WTC11 (cell line): ENCODE measurements at regions not wholly inside any gene's neighbourhood (a gene's known extent, or its start where the extent isn't known, plus 50 kb on each side); places are given as distances from the start of the nearest gene placed in this dataset.
"Not testable (repeated sequence)": the region's sequence is repeated elsewhere in the genome, so short reads cannot be mapped to it uniquely, and the experiment has no call there.

Experiments used
- ATAC-seq: fragments of 200-7000 bp; cut with Tn5 transposase; 2 replicates; pipeline ENCODE4 v1.10.0; 2021; ENCODE audit warnings: mild to moderate bottlenecking, moderate library complexity
- CTCF ChIA-PET: fragments of 300-600 bp; sonication (Branson Sonifier 250); formaldehyde crosslinking; loops from one replicate; lab custom pipeline; 2021; ENCODE audit warnings: antibody characterized with exemption; lab: Charles Lee
- POLR2A ChIA-PET: fragments of 350-600 bp; sonication (Branson Sonifier 250); formaldehyde crosslinking; loops from one replicate; lab custom pipeline; 2021; ENCODE audit warnings: antibody characterized with exemption; lab: Charles Lee
- DNase-seq: peaks from one replicate; pipeline ENCODE4 v3.0.0; 2021; ENCODE audit warnings: low spot score
- H3K27ac Mint-ChIP-seq: 2 replicates; pipeline ENCODE4 v1.8.0; 2021; ENCODE audit warnings: mixed read lengths
- H3K27me3 Mint-ChIP-seq: 2 replicates; pipeline ENCODE4 v1.8.0; 2021; ENCODE audit warnings: low read depth, mild to moderate bottlenecking, moderate library complexity, mixed read lengths
- H3K36me3 Mint-ChIP-seq: 2 replicates; pipeline ENCODE4 v1.8.0; 2021; ENCODE audit warnings: mixed read lengths
- H3K4me1 Mint-ChIP-seq: 2 replicates; pipeline ENCODE4 v1.8.0; 2022; ENCODE audit warnings: mixed read lengths
- H3K4me3 Mint-ChIP-seq: 2 replicates; pipeline ENCODE4 v1.8.0; 2021; ENCODE audit warnings: mild to moderate bottlenecking, moderate library complexity, mixed read lengths
- H3K9me3 Mint-ChIP-seq: 2 replicates; pipeline ENCODE4 v1.8.0; 2021; ENCODE audit warnings: mixed read lengths
- FOXJ3 ChIP-seq: sonication (generic); formaldehyde crosslinking; IDR thresholded peaks from 2 replicates; pipeline ENCODE4 v1.9.0; 2021; ENCODE audit warnings: missing genetic modification reagents, mild to moderate bottlenecking, borderline replicate concordance
- NR1H2 ChIP-seq: sonication (generic); formaldehyde crosslinking; IDR thresholded peaks from 2 replicates; pipeline ENCODE4 v1.9.0; 2021; ENCODE audit warnings: mild to moderate bottlenecking, moderate library complexity, missing genetic modification reagents
- RORB ChIP-seq: fragments of 250-450 bp; sonication (Bioruptor Pico); IDR thresholded peaks from 2 replicates; pipeline ENCODE4 v1.9.0; 2021; ENCODE audit warnings: mild to moderate bottlenecking
- SOX15 ChIP-seq: fragments of 250-450 bp; sonication (Bioruptor Pico); IDR thresholded peaks from 2 replicates; pipeline ENCODE4 v1.9.0; 2021; ENCODE audit warnings: mild to moderate bottlenecking
- TF ChIP-seq, protein P1 (sequence below): sonication (generic); formaldehyde crosslinking; conservative IDR thresholded peaks from 2 replicates; pipeline ENCODE4 v1.8.1; 2023; ENCODE audit warnings: mild to moderate bottlenecking, low read depth, missing genetic modification reagents, moderate library complexity
- TF ChIP-seq, protein P2 (sequence below): fragments of 250-450 bp; sonication (Bioruptor Pico); IDR thresholded peaks from 2 replicates; pipeline ENCODE4 v2.1.2; 2022; ENCODE audit warnings: mild to moderate bottlenecking, moderate library complexity
- TF ChIP-seq, protein P3 (sequence below): sonication (generic); formaldehyde crosslinking; IDR thresholded peaks from 2 replicates; pipeline ENCODE4 v1.8.1; 2022; ENCODE audit warnings: mild to moderate bottlenecking, moderate library complexity, missing genetic modification reagents
- TF ChIP-seq, protein P4 (sequence below): fragments of 200-600 bp; IDR thresholded peaks from 2 replicates; pipeline ENCODE4 v1.8.0; 2022; ENCODE audit warnings: antibody characterized with exemption
- TF ChIP-seq, protein P5 (sequence below): fragments of 250-450 bp; sonication (Bioruptor Pico); conservative IDR thresholded peaks from 2 replicates; pipeline ENCODE4 v1.9.0; 2021; ENCODE audit warnings: mild to moderate bottlenecking
- TF ChIP-seq, protein P6 (sequence below): sonication (generic); formaldehyde crosslinking; IDR thresholded peaks from 2 replicates; pipeline ENCODE4 v1.8.0; 2023; ENCODE audit warnings: missing genetic modification reagents

DNA sequence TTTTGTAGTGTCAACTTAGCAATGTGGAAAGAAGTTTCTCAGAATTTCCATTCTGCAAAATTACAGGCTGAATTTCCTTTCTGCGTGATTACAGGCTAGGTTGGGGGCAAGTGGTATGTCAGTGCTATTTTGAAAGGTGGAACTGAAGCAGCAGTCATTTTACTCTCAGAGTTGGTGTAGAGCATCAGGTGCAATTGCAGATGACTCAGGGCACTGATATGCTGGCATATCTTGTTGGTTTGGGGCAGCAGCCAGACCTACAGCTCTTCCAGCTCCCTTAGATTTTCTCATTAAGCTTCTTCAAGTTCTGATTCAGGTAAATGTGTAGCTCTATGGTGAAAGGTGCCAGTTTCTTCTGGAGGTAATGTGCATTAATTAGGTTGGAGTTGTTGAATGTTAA is 930.7 kb upstream of the PCDH10 start:
- DNase-seq (no peak), ATAC-seq (no peak)
- Mint-ChIP-seq H3K27ac (no peak overlapping the region), H3K4me1 (no peaks in the 10 kb centered on the region), H3K27me3 (no peaks in the 10 kb centered on the region), H3K36me3 (peaks cover 24% of the 10 kb centered on the region), H3K9me3 (peaks cover 26% of the 10 kb centered on the region), H3K4me3 (no peak overlapping the region)
- ChIA-PET POLR2A (no interaction called here), CTCF (no interaction called here)
- TF ChIP-seq, protein P1, sequence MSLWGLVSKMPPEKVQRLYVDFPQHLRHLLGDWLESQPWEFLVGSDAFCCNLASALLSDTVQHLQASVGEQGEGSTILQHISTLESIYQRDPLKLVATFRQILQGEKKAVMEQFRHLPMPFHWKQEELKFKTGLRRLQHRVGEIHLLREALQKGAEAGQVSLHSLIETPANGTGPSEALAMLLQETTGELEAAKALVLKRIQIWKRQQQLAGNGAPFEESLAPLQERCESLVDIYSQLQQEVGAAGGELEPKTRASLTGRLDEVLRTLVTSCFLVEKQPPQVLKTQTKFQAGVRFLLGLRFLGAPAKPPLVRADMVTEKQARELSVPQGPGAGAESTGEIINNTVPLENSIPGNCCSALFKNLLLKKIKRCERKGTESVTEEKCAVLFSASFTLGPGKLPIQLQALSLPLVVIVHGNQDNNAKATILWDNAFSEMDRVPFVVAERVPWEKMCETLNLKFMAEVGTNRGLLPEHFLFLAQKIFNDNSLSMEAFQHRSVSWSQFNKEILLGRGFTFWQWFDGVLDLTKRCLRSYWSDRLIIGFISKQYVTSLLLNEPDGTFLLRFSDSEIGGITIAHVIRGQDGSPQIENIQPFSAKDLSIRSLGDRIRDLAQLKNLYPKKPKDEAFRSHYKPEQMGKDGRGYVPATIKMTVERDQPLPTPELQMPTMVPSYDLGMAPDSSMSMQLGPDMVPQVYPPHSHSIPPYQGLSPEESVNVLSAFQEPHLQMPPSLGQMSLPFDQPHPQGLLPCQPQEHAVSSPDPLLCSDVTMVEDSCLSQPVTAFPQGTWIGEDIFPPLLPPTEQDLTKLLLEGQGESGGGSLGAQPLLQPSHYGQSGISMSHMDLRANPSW (CRISPR knock-in tag), result no peak
- TF ChIP-seq, protein P2, sequence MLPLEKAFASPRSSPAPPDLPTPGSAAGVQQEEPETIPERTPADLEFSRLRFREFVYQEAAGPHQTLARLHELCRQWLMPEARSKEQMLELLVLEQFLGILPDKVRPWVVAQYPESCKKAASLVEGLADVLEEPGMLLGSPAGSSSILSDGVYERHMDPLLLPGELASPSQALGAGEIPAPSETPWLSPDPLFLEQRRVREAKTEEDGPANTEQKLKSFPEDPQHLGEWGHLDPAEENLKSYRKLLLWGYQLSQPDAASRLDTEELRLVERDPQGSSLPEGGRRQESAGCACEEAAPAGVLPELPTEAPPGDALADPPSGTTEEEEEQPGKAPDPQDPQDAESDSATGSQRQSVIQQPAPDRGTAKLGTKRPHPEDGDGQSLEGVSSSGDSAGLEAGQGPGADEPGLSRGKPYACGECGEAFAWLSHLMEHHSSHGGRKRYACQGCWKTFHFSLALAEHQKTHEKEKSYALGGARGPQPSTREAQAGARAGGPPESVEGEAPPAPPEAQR (CRISPR knock-in tag), result no peak
- TF ChIP-seq, protein P3, sequence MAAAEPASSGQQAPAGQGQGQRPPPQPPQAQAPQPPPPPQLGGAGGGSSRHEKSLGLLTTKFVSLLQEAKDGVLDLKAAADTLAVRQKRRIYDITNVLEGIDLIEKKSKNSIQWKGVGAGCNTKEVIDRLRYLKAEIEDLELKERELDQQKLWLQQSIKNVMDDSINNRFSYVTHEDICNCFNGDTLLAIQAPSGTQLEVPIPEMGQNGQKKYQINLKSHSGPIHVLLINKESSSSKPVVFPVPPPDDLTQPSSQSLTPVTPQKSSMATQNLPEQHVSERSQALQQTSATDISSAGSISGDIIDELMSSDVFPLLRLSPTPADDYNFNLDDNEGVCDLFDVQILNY (CRISPR knock-in tag), result no peak

DNA sequence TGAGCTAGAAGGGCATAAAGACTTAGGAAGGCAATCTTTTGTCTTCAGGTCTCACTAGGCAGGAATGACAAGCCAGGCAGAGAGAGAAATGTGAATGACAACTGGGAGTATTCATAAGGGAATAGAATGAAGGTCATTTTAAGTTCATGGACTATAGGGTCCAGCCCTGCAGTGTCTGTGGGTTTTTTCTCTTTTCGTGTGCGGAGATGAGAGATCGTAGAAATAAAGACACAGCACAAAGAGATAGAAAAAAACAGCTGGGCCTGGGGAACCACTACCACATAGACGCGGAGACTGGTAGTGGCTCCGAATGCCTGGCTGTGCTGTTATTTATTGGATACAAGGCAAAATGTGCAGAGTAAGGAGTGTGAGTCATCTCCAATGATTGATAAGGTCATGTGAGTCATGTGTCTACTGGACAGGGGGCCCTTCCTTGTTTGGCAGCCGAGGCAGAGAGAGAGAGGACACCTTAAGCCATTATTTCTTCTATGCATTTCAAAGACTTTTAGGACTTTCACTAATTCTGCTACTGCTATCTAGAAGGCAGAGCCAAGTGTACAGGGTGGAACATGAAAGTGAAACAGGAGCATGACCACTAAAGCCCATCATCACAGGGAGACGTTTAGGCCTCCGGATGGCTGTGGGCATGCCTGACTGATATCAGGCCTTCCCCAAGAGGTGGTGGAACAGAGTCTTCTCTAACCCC is 921.8 kb upstream of the PCDH10 start:
- CTCF ChIA-PET, result no interaction called here
- H3K4me1 Mint-ChIP-seq, result no peaks in the 10 kb centered on the region

DNA sequence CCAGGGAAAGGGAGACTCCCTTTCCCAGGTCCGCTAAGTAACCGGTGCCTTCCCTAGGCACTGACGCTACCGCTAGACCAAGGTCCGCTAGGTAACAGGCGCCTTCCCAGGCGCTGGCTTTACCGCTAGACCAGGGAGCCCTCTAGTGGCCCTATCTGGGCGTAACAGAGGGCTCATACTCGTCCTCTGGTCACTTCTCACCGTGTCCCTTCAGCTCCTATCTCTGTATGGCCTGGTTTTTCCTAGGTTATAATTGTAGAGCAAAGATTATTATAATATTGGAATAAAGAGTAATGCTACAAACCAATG is 921.3 kb upstream of the PCDH10 start:
- POLR2A ChIA-PET, result interaction anchor here (0.6 kb wide), 1 partner anchor 220 kb away, joined by 3 read pairs; no protein-coding TSS in a partner anchor
- H3K4me3 Mint-ChIP-seq, result not testable (repeated sequence)
- ATAC-seq, result peak; percentile 86
- TF ChIP-seq, protein P4, sequence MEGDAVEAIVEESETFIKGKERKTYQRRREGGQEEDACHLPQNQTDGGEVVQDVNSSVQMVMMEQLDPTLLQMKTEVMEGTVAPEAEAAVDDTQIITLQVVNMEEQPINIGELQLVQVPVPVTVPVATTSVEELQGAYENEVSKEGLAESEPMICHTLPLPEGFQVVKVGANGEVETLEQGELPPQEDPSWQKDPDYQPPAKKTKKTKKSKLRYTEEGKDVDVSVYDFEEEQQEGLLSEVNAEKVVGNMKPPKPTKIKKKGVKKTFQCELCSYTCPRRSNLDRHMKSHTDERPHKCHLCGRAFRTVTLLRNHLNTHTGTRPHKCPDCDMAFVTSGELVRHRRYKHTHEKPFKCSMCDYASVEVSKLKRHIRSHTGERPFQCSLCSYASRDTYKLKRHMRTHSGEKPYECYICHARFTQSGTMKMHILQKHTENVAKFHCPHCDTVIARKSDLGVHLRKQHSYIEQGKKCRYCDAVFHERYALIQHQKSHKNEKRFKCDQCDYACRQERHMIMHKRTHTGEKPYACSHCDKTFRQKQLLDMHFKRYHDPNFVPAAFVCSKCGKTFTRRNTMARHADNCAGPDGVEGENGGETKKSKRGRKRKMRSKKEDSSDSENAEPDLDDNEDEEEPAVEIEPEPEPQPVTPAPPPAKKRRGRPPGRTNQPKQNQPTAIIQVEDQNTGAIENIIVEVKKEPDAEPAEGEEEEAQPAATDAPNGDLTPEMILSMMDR, result peak; percentile 69
- TF ChIP-seq, all 79 proteins: peak for 1; not testable (repeated sequence) for 78
- not testable (repeated sequence) for H3K27ac Mint-ChIP-seq, H3K27me3 Mint-ChIP-seq, H3K4me1 Mint-ChIP-seq
- peaks cover 50% of the 10 kb centered on the region for H3K36me3 Mint-ChIP-seq
- peaks cover 56% of the 10 kb centered on the region for H3K9me3 Mint-ChIP-seq
- CTCF ChIA-PET, result interaction anchor here (0.9 kb wide), 1 partner anchor 23 kb away, joined by 3 read pairs; no protein-coding TSS in a partner anchor
- peak; percentile 84 for DNase-seq

More for the DNA sequence above, 921.8 kb upstream of the PCDH10 start:
- Mint-ChIP-seq H3K4me3 (no peak overlapping the region), H3K27ac (no peak overlapping the region), H3K36me3 (peaks cover 55% of the 10 kb centered on the region), H3K27me3 (no peaks in the 10 kb centered on the region), H3K9me3 (peaks cover 56% of the 10 kb centered on the region)
- ATAC-seq, result peak; percentile 32
- POLR2A ChIA-PET, result no interaction called here
- no peak for DNase-seq
- TF ChIP-seq, protein P5, sequence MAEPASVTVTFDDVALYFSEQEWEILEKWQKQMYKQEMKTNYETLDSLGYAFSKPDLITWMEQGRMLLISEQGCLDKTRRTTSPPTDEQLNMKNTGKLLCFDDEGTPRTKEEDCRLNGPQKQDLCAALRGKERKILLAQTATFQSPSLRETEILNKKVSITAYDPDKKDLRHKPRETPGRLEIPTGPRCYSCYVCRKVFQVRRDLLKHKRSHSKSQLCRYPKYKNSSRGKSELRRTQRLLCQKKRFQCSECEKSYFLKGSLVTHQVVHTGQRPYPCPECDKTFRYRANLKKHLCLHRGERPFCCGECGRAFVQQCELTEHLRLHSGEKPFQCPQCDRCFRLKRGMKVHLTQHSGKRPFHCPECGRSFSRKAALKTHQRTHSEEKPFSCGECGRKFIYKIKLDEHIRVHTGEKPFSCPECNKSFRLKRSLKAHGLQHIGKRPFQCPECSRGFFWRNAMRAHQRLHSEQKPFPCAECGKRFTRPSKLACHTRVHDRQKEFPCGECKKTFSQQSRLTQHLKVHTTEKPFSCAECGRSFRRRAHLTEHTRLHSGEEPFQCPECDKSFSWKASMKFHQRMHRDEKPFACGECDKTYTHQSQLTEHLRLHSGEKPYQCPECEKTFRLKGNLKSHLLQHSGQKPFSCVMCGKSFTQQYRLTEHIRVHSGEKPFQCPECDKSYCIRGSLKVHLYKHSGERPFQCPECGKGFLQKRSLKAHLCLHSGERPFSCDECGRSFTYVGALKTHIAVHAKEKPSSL (CRISPR knock-in tag), result no peak
- TF ChIP-seq FOXJ3 (CRISPR knock-in tag) (no peak), NR1H2 (no peak), SOX15 (CRISPR knock-in tag) (no peak), RORB (no peak)
- TF ChIP-seq, protein P6, sequence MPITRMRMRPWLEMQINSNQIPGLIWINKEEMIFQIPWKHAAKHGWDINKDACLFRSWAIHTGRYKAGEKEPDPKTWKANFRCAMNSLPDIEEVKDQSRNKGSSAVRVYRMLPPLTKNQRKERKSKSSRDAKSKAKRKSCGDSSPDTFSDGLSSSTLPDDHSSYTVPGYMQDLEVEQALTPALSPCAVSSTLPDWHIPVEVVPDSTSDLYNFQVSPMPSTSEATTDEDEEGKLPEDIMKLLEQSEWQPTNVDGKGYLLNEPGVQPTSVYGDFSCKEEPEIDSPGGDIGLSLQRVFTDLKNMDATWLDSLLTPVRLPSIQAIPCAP (CRISPR knock-in tag), result no peak
